Muscle of back (tissue), 3 donors: ENCODE measurements at regions not wholly inside any gene's neighbourhood (a gene's known extent, or its start where the extent isn't known, plus 50 kb on each side); places are given as distances from the start of the nearest gene placed in this dataset.
"Not testable (repeated sequence)": the region's sequence is repeated elsewhere in the genome, so short reads cannot be mapped to it uniquely, and the experiment has no call there.

ENCODE experiments used
- DNase-seq, 3 donors: peaks; one replicate each; pipeline versions ENCODE4 v3.0.0 to v3.0.0-alpha.2; 2013

GRCh38 chr16:75780669-75781068 is 54.4 kb upstream of the CPHXL start:
- DNase-seq, result no peak

DNA sequence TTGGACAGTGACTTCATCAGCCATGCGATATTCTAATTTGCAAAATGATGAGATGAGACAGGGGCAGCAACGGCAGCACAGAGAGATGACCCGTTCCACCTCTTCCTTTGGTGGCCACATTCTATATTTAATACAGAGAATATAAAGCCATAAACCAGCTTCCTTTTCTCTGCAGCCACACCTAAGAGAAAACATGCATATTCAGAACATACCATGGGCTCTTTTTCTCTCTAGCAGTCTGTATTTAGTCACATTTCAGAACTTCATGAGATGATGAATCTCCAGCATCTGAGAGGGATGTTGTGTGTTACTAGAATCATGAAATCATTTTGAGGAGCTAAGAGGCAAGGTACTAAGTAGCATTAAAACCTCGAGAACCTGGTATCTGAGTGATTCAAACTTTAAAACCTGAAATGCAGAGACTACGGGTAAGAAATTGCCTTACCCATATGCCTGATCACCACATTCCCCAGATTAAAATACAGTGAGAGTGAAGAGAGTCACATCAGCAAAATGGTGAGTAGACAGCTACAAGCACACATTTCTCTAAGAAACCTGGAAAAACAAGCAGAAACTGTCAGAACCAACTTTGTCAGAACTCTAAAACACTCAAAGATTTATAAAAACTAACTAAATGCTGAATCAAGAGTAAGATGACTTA is 55.5 kb upstream of the CPHXL start:
- DNase-seq, result no peak

GRCh38 chr16:75787440-75787839 is 61.1 kb upstream of the CPHXL start:
- DNase-seq, result no peak

DNA sequence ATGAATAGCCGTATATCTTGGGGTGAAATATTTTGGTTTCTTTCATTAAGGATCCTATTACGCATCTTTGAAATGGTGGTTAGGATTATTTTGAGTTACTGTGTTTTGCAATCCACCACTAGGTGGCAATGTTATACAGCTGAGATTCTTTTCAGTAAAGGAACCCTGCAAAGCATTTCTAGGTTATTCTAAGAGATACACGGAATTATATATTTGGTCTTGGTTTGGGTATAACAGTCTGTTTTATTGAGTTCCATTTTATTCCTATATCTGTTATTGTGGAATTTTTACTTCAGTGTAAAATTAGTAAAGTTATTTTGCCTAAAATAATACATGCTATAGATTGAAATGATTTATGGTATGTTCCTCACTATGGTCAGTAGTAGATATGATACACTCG is 62.9 kb upstream of the CPHXL start:
- DNase-seq, result peak; percentile 55 to 75 (median 62)

- DNase-seq, result no peak
Observed at GRCh38 chr16:75792771-75793492, 66.6 kb upstream of the CPHXL start.

DNA sequence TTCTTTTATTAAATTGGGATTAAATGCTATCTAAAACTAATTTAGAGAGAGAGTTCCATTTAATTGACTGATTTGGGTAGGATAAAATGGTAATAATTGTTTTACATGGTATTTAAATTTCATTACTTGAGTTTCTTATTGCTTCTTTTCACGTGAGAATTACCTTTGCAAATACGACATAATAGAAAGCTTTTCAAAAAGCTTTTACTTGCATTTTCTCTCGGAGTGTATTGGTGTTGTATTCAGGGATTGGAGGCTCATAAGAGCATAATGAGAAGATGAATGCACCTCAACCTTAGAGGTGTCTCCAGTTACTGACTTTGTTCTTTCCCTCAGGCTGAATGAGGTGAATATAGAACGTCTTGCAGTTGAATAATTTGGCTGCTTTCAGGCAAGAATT is 67.4 kb upstream of the CPHXL start:
- DNase-seq, result no peak

DNA sequence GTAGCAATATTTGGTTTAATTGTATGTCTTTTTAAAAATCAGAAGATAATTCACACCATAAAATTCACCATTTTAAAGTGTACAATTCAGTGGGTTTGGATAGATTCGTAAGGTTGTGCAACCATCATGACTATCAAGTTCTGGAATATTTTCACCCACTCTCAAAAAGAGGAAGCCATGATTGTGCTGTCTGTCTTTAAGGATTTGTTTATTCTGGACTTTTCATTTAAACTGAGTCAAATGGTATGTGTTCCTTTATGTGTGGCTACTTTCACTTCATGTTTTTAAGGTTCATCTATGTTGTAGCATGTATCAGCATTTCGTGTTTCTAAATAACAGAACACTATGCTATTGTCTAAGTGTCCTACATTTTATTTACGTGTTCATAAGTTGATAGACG is 68.1 kb upstream of the CPHXL start:
- no peak for DNase-seq

DNA sequence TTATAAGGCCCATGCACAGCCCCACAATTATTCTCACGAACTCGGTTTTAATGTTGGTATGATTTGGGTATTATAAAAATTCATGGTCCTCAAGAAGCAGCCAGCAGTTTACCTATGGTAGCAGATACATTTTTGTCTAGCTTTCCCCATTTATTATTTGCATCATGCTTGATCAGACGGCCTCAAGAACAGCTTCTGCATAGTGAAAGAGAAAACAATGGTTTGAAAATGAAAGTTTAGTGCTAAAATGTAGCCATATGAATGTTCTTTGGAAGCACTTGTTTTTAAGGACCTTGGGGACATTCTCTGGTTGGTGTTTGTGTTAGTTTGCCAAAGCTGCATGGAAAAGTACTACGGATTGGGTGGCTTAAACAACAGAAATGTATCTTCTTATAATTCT is 72.4 kb upstream of the CPHXL start:
- DNase-seq, result no peak

GRCh38 chr16:75801307-75801706 is 75.0 kb upstream of the CPHXL start:
- peak in 1 of 3 donors; percentile 10 for DNase-seq

GRCh38 chr16:75803753-75804152 is 77.5 kb upstream of the CPHXL start:
- no peak for DNase-seq

DNA sequence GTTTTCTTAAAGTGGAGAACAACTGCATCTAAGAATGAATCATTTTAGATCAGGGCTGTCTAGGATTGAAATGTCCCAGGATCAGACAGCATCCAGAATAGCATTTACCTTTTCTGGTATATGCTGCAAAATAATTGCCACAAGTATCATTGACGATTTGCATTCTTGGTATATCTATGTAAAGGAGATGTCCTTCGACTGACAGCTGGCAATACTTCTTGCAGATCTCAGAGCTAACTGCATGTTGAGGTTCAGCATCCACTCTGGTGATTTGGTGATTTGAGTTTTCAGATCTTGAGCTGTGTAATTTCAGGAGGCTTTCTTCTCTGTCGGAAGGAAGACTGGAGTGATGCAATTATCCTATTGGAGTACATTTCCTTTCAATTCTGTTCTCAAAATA is 78.1 kb upstream of the CPHXL start:
- no peak for DNase-seq

DNA sequence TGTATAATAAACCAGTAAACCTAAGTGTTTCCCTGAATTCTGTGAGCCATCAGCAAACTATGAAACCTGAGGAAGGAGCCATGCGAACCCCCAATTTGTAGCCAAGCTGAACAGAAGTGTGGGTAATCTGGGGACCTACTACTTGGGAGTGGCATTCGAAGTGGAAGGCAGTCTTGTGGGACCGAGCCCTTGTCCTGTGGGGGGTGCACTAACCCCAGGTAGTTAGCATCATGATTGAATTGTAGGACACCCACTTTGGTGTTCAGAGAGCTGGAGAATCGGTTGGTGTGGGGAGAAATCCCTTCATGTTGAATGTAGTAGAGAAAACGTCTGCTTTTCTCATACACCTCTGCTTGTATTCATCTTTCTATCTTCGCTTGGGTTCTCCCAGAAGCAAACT is 79.7 kb upstream of the CPHXL start:
- no peak for DNase-seq

- no peak for DNase-seq
Observed at GRCh38 chr16:75806487-75806886, 80.2 kb upstream of the CPHXL start.

- peak in 1 of 3 donors; percentile 32 for DNase-seq
Observed at GRCh38 chr16:75810342-75810741, 84.1 kb upstream of the CPHXL start.

GRCh38 chr16:75811020-75811634 is 84.8 kb upstream of the CPHXL start:
- no peak for DNase-seq

DNA sequence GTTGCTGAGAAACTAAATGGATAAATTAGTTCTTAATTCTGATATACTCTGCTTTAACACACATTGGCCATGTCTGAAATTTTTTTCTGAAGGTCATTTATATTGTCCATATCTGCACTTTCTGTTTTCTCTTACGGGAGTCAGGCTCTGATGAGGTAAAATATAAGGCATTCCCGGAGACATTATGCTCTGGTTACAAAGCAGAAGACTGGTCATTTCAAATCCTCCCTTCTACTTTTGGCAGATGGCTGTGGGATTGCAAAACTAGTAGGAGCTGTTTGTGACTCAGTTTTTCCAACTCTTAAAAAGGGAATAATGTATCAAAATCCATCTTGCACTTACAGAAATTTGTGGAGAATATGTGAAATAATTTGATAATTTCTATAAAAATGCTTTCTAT is 92.2 kb upstream of the CPHXL start:
- no peak for DNase-seq

DNA sequence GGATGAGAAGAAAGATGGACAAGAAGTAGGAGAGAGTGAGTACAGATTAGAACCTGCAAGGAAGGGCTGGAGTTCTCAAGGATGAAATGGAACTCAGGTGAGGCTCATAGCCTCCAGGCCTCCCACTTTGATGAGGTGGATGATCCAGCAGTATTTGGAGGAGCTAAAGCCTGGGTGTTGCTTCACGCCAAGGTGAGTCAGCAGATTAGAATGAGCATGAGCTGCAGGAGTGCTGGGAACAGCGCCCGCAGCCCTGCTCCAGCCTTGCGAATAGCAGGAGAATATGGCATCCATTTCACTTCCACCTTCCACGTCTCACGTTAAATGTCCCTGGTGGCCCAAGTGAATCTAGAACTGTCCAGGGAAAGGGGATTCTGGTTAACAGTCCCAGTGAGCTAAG is 94.4 kb upstream of the CPHXL start:
- no peak for DNase-seq

DNA sequence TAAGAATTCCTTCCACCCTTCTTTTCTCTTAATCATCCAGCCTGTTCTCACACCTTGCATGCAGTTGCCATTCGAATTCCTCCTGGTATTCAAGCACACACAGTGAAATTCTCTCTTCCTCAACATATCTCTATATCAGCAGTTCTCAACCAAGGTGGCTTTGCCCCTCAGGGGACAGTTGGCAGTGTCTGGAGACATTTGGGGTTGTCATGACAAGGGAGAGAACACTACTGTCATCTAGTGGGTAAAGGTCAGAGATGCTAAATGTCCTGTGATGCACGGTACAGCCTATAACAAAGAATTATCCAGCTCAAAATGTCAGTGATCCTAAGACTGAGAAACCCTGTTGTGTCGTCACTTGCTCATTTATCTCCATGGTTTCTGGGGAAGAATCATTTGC is 94.8 kb upstream of the CPHXL start:
- DNase-seq, result no peak

DNA sequence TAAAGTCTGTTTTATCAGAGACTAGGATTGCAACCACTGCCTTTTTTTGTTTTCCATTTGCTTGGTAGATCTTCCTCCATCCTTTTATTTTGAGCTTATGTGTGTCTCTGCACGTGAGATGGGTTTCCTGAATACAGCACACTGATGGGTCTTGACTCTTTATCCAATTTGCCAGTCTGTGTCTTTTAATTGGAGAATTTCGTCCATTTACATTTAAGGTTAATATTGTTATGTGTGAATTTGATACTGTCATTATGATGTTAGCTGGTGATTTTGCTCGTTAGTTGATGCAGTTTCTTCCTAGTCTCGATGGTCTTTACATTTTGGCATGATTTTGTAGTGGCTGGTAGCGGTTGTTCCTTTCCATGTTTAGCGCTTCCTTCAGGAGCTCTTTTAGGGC is 99.5 kb upstream of the CPHXL start:
- DNase-seq, result not testable (repeated sequence)

DNA sequence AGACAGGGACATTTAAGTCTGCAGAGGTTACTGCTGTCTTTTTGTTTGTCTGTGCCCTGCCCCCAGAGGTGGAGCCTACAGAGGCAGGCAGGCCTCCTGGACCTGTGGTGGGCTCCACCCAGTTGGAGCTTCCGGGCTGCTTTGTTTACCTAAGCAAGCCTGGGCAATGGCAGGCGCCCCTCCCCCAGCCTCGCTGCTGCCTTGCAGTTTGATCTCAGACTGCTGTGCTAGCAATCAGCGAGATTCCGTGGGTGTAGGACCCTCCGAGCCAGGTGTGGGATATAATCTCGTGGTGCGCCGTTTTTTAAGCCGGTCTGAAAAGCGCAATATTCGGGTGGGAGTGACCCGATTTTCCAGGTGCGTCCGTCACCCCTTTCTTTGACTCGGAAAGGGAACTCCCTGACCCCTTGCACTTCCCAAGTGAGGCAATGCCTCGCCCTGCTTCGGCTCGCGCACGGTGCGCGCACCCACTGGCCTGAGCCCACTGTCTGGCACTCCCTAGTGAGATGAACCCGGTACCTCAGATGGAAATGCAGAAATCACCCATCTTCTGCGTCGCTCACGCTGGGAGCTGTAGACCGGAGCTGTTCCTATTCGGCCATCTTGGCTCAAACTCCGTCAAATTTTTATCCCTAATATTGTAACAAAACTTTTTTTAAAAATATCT is 101.2 kb upstream of the CPHXL start:
- not testable (repeated sequence) for DNase-seq

- not testable (repeated sequence) for DNase-seq
Observed at GRCh38 chr16:75833385-75833784, 107.1 kb upstream of the CPHXL start.

DNA sequence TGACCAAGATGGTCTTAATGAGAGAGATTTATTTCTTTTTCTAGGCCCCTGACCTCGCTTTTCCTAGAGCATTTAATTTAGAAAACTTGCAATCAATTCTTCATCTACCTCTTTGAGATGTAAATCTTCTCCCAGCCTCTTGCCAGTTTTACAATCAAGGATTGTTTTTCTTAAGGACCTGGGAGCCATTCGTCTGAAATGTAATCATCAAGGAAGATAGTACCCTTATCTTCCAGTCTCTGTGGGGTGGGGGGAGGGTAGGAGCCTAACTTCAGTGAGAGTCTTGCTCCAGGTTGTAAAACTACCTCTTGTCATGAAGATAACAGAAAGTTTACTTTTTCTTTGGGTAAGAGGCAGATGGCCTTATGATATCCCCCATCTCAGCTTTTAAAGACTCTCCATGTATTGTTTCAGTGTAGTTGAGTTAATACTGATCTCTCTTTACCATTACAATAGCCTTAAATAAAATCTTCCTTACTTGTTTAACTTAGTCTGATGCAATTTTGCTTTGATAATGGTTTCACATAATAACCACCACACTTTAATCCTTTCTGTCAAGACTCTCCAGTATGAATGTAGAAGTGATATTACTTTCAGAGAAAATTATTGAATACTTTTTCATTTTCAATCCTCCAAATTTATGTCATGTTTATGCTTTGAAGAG is 110.2 kb upstream of the CPHXL start:
- DNase-seq, result no peak
